DOHH2 (cell line): ENCODE measurements at regions not wholly inside any gene's neighbourhood (a gene's known extent, or its start where the extent isn't known, plus 50 kb on each side); places are given as distances from the start of the nearest gene placed in this dataset.

Experiments used
- H3F3A ChIP-seq: fragments of 200-600 bp; sonication (generic), shearing (Covaris generic); 2 replicates; pipeline ENCODE4 v1.6.0; 2016; ENCODE audit warnings: antibody characterized with exemption, mild to moderate bottlenecking; ENCODE audit not compliant: control insufficient read depth, insufficient read depth
- H3K27ac ChIP-seq: fragments of 200-600 bp; sonication (generic); 2 replicates; pipeline ENCODE4 v1.5.1; 2014; ENCODE audit warnings: low read depth, mild to moderate bottlenecking, low read length, moderate library complexity
- H3K27me3 ChIP-seq: fragments of 200-600 bp; sonication (generic); 2 replicates; pipeline ENCODE4 v1.6.1; 2014; ENCODE audit warnings: mild to moderate bottlenecking, low read length, mixed read lengths; ENCODE audit not compliant: control insufficient read depth
- H3K36me3 ChIP-seq: fragments of 200-600 bp; sonication (generic); 2 replicates; pipeline ENCODE4 v1.6.1; 2014; ENCODE audit warnings: mild to moderate bottlenecking, low read length, moderate library complexity, mixed read lengths; ENCODE audit not compliant: control insufficient read depth
- H3K4me1 ChIP-seq: fragments of 200-600 bp; sonication (generic); 2 replicates; pipeline ENCODE4 v1.6.1; 2014; ENCODE audit warnings: mild to moderate bottlenecking, low read length, mixed read lengths; ENCODE audit not compliant: control insufficient read depth
- H3K4me2 ChIP-seq: fragments of 200-600 bp; sonication (generic); 2 replicates; pipeline ENCODE4 v1.6.0; 2014; ENCODE audit warnings: mild to moderate bottlenecking, low read length, moderate library complexity
- H3K4me3 ChIP-seq: fragments of 200-600 bp; sonication (generic); 2 replicates; pipeline ENCODE4 v1.5.1; 2014; ENCODE audit warnings: mild to moderate bottlenecking, low read length, mixed read lengths
- H3K79me2 ChIP-seq: fragments of 200-600 bp; sonication (generic); 2 replicates; pipeline ENCODE4 v1.6.1; 2014; ENCODE audit warnings: mild to moderate bottlenecking, low read length, mixed read lengths; ENCODE audit not compliant: control insufficient read depth
- H3K9me2 ChIP-seq: fragments of 200-600 bp; sonication (generic); replicated peaks from 2 replicates; pipeline ENCODE4 v1.6.1; 2014; ENCODE audit warnings: mild to moderate bottlenecking, low read length, mixed read lengths; ENCODE audit not compliant: control insufficient read depth
- H3K9me3 ChIP-seq: fragments of 200-600 bp; sonication (generic); 2 replicates; pipeline ENCODE4 v1.6.1; 2014; ENCODE audit warnings: antibody characterized with exemption, low read length, mixed read lengths; ENCODE audit not compliant: control insufficient read depth, insufficient read depth
- H4K20me1 ChIP-seq: fragments of 200-600 bp; sonication (generic); 2 replicates; pipeline ENCODE4 v1.6.0; 2014; ENCODE audit warnings: low read depth, mild to moderate bottlenecking, antibody characterized with exemption, low read length, moderate library complexity; ENCODE audit not compliant: control insufficient read depth, insufficient read depth
- EZH2phosphoT487 ChIP-seq: fragments of 200-600 bp; sonication (generic); IDR thresholded peaks from 2 replicates; pipeline ENCODE4 v1.6.1; 2017; ENCODE audit warnings: borderline replicate concordance, mild to moderate bottlenecking, antibody characterized with exemption, low read length, moderate library complexity, mixed read lengths
- TF ChIP-seq, protein P1 (sequence below): fragments of 200-600 bp; sonication (generic); IDR thresholded peaks from one replicate; pipeline ENCODE4 v1.5.1; 2014; ENCODE audit warnings: antibody characterized with exemption, mild to moderate bottlenecking, low read depth, low read length; ENCODE audit not compliant: poor library complexity, severe bottlenecking

DNA sequence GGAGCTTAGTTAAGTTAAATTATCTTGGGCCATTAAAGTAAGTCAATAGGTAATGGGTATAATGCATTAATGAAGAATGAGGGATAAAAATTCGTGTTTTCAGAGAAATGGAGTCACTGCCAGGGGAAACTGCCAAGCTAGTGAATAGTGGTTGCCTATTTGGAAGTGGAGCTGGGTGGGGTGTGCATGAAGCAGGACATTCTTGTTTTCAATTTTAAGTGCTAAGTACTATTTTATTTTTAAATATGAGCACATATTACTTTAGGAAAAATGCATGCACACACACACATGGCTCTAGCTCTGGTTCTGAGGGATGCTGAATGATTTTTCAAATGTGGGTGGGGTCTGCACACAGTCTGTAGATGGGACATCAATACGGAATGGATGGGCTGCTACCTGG lies 717.7 kb upstream of the SGCG start:
- H3K4me2 ChIP-seq: no peak overlapping the region
- no peaks in the 10 kb centered on the region for H3F3A ChIP-seq
- no peak for TF ChIP-seq EZH2phosphoT487
- TF ChIP-seq, protein P1, sequence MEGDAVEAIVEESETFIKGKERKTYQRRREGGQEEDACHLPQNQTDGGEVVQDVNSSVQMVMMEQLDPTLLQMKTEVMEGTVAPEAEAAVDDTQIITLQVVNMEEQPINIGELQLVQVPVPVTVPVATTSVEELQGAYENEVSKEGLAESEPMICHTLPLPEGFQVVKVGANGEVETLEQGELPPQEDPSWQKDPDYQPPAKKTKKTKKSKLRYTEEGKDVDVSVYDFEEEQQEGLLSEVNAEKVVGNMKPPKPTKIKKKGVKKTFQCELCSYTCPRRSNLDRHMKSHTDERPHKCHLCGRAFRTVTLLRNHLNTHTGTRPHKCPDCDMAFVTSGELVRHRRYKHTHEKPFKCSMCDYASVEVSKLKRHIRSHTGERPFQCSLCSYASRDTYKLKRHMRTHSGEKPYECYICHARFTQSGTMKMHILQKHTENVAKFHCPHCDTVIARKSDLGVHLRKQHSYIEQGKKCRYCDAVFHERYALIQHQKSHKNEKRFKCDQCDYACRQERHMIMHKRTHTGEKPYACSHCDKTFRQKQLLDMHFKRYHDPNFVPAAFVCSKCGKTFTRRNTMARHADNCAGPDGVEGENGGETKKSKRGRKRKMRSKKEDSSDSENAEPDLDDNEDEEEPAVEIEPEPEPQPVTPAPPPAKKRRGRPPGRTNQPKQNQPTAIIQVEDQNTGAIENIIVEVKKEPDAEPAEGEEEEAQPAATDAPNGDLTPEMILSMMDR: no peak
- no peaks in the 10 kb centered on the region for H3K36me3 ChIP-seq
- H3K27me3 ChIP-seq: no peaks in the 10 kb centered on the region
- H3K4me1 ChIP-seq: no peaks in the 10 kb centered on the region
- H4K20me1 ChIP-seq: no peaks in the 10 kb centered on the region
- no peaks in the 10 kb centered on the region for H3K79me2 ChIP-seq
- H3K4me3 ChIP-seq: no peak overlapping the region
- H3K27ac ChIP-seq: no peak overlapping the region
- no peaks in the 10 kb centered on the region for H3K9me2 ChIP-seq
- H3K9me3 ChIP-seq: peaks cover 8% of the 10 kb centered on the region; the same call in 1 of the 2 replicates

DNA sequence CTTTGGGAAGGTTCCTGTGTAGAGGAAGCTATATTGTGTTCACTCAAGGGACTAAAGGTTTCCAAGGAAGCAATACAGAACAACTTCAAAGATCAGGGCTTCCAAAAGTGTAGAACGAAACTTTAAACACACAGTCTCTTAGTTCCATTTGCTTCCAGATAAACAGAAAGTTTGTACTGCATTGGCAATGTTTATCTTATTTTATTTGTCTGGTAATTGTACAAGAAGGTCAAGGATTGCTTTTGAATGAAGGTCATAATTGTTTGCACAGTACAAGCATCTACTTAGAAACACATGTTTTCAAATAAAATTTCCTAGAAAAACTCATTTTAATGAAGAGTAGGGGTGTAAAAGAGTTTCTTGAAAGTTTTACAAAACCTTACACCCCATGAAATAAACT lies 712.7 kb upstream of the SGCG start:
- no peaks in the 10 kb centered on the region for H3K79me2 ChIP-seq
- no peaks in the 10 kb centered on the region for H3K4me1 ChIP-seq
- no peaks in the 10 kb centered on the region for H3K36me3 ChIP-seq
- H3K4me3 ChIP-seq: no peak overlapping the region
- no peaks in the 10 kb centered on the region for H3K9me3 ChIP-seq
- no peaks in the 10 kb centered on the region for H4K20me1 ChIP-seq
- no peaks in the 10 kb centered on the region for H3K9me2 ChIP-seq
- no peaks in the 10 kb centered on the region for H3F3A ChIP-seq
- TF ChIP-seq, protein P1: no peak
- no peak for TF ChIP-seq EZH2phosphoT487
- H3K27ac ChIP-seq: no peak overlapping the region
- no peaks in the 10 kb centered on the region for H3K27me3 ChIP-seq
- no peak overlapping the region for H3K4me2 ChIP-seq

DNA sequence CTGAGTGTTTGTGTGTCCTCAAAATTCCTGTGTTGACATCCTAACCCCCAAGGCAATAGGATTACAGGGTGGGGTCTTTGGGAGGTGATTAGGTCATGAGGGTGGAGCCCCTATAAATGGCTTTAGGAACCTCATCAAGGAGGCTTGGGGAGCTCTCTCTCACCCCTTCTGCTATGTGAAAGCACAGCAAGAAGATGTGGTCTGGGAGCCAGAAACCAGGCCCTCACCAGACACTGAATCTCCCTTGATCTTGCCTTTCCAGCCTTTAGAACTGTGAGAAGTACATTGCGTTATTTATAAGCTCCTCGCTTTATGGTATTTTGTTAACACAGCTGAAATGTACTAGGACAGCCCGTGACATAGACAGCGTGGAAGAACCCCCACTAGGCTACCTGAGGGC lies 712.0 kb upstream of the SGCG start:
- no peak for TF ChIP-seq EZH2phosphoT487
- TF ChIP-seq, protein P1: no peak
- H4K20me1 ChIP-seq: no peaks in the 10 kb centered on the region
- H3K9me2 ChIP-seq: no peaks in the 10 kb centered on the region
- H3K4me2 ChIP-seq: no peak overlapping the region
- no peak overlapping the region for H3K27ac ChIP-seq
- H3K36me3 ChIP-seq: no peaks in the 10 kb centered on the region
- H3K79me2 ChIP-seq: no peaks in the 10 kb centered on the region
- no peaks in the 10 kb centered on the region for H3K4me1 ChIP-seq
- no peaks in the 10 kb centered on the region for H3K9me3 ChIP-seq
- no peak overlapping the region for H3K4me3 ChIP-seq
- no peaks in the 10 kb centered on the region for H3K27me3 ChIP-seq
- H3F3A ChIP-seq: no peaks in the 10 kb centered on the region

DNA sequence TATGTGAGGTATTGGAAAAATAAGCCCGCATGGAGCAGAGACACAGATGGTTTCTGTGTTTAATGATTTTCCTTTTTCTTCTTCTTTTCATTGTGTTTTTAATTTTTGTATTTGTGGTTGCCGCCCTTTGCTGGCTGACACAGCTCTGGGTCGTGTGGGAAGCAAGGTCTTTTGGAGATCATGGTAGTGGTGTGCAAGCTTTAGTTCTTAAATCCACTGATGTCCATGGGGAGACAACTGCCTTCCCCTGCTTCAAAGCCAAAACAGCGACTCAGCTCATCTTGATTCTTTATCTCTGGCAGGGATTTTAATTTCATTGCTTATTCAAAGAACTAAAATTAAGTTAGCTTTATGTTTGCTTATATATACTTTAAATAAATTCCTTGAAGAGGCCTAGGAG lies 711.3 kb upstream of the SGCG start:
- no peaks in the 10 kb centered on the region for H3K27me3 ChIP-seq
- TF ChIP-seq, protein P1: no peak
- TF ChIP-seq EZH2phosphoT487: no peak
- no peaks in the 10 kb centered on the region for H4K20me1 ChIP-seq
- no peak overlapping the region for H3K4me2 ChIP-seq
- no peak overlapping the region for H3K27ac ChIP-seq
- no peaks in the 10 kb centered on the region for H3K9me3 ChIP-seq
- no peaks in the 10 kb centered on the region for H3F3A ChIP-seq
- no peak overlapping the region for H3K4me3 ChIP-seq
- H3K79me2 ChIP-seq: no peaks in the 10 kb centered on the region
- H3K9me2 ChIP-seq: no peaks in the 10 kb centered on the region
- no peaks in the 10 kb centered on the region for H3K4me1 ChIP-seq
- H3K36me3 ChIP-seq: no peaks in the 10 kb centered on the region
